ENCODE measurements at regions not wholly inside any gene's neighbourhood (a gene's known extent, or its start where the extent isn't known, plus 50 kb on each side); places are given as distances from the start of the nearest gene placed in this dataset.

DNA sequence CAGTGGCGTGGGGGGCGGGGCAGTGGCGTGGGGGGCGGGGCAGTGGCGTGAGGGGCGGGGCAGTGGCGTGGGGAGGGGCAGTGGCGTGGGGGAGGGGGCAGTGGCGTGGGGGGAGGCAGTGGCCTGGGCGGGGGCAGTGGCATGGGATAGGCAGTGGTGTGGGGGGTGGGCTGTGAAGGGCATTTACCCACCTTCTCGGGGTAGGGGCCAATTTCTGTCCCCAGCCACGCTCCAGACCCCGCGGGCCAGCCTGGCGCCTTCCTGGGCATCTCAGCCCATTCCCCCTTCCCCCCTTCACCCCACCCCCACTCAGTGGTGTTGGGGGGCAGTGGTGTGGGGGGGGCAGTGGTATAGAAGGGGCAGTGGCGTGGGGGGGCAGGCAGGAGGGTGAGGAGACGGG, 92.7 kb downstream of the LITAF start:
- TF ChIP-seq, protein P1, sequence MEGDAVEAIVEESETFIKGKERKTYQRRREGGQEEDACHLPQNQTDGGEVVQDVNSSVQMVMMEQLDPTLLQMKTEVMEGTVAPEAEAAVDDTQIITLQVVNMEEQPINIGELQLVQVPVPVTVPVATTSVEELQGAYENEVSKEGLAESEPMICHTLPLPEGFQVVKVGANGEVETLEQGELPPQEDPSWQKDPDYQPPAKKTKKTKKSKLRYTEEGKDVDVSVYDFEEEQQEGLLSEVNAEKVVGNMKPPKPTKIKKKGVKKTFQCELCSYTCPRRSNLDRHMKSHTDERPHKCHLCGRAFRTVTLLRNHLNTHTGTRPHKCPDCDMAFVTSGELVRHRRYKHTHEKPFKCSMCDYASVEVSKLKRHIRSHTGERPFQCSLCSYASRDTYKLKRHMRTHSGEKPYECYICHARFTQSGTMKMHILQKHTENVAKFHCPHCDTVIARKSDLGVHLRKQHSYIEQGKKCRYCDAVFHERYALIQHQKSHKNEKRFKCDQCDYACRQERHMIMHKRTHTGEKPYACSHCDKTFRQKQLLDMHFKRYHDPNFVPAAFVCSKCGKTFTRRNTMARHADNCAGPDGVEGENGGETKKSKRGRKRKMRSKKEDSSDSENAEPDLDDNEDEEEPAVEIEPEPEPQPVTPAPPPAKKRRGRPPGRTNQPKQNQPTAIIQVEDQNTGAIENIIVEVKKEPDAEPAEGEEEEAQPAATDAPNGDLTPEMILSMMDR (conservative IDR thresholded peaks at IDR 0.05), result no peak
- TF ChIP-seq EZH2 (IDR thresholded peaks at IDR 0.05; ENCODE audit: low read depth), result no peak

Data from PC-9 (cell line).